HT1080 (cell line): ENCODE measurements at regions not wholly inside any gene's neighbourhood (a gene's known extent, or its start where the extent isn't known, plus 50 kb on each side); places are given as distances from the start of the nearest gene placed in this dataset.

ENCODE experiments used
- DNase-seq: peaks from one replicate; pipeline ENCODE4 v3.0.0-alpha.2; 2015; ENCODE audit warnings: low read depth

GRCh38 chr13:83995930-83996329 lies 113.7 kb upstream of the SLITRK1 start:
- peak; percentile 88 for DNase-seq

- DNase-seq, result no peak
These were observed 110.5 kb upstream of the SLITRK1 start for GRCh38 chr13:83992566-83993358.

- DNase-seq, result no peak
These were observed 105.1 kb upstream of the SLITRK1 start for GRCh38 chr13:83987394-83987793.

GRCh38 chr13:83984793-83985192 lies 102.5 kb upstream of the SLITRK1 start:
- DNase-seq, result no peak

GRCh38 chr13:83980331-83980730 lies 98.1 kb upstream of the SLITRK1 start:
- no peak for DNase-seq

GRCh38 chr13:83975655-83976165 lies 93.4 kb upstream of the SLITRK1 start:
- DNase-seq, result no peak

GRCh38 chr13:83958531-83958930 lies 76.3 kb upstream of the SLITRK1 start:
- DNase-seq, result no peak

GRCh38 chr13:83955011-83955410 lies 72.7 kb upstream of the SLITRK1 start:
- no peak for DNase-seq

GRCh38 chr13:83953916-83954315 lies 71.6 kb upstream of the SLITRK1 start:
- no peak for DNase-seq

GRCh38 chr13:83950293-83950692 lies 68.0 kb upstream of the SLITRK1 start:
- no peak for DNase-seq

GRCh38 chr13:83943530-83944279 lies 61.4 kb upstream of the SLITRK1 start:
- DNase-seq, result peak; percentile 12

GRCh38 chr13:83941701-83942335 lies 59.5 kb upstream of the SLITRK1 start:
- peak; percentile 11 for DNase-seq

- peak; percentile 11 for DNase-seq
These were observed 58.5 kb upstream of the SLITRK1 start for GRCh38 chr13:83940742-83941141.

GRCh38 chr13:83937579-83937978 lies 55.3 kb upstream of the SLITRK1 start:
- no peak for DNase-seq

- no peak for DNase-seq
These were observed 53.3 kb upstream of the SLITRK1 start for GRCh38 chr13:83935566-83935965.
